ENCODE measurements at regions not wholly inside any gene's neighbourhood (a gene's known extent, or its start where the extent isn't known, plus 50 kb on each side); places are given as distances from the start of the nearest gene placed in this dataset.

GRCh38 chr3:187975561-187976364, 178.2 kb upstream of the LPP start:
- no peak for DNase-seq (ENCODE audit: low spot score)

- no peak for DNase-seq (ENCODE audit: low spot score)
These were observed 177.5 kb upstream of the LPP start for GRCh38 chr3:187976365-187976900.

GRCh38 chr3:187977659-187978058, 176.3 kb upstream of the LPP start:
- no peak for DNase-seq (ENCODE audit: low spot score)

GRCh38 chr3:187978433-187979011, 175.4 kb upstream of the LPP start:
- DNase-seq (ENCODE audit: low spot score), result no peak

- no peak for DNase-seq (ENCODE audit: low spot score)
These were observed 174.4 kb upstream of the LPP start for GRCh38 chr3:187979564-187979963.

- no peak for DNase-seq (ENCODE audit: low spot score)
These were observed 173.1 kb upstream of the LPP start for GRCh38 chr3:187980861-187981260.

- DNase-seq (ENCODE audit: low spot score), result no peak
These were observed 171.8 kb upstream of the LPP start for GRCh38 chr3:187982142-187982541.

- DNase-seq (ENCODE audit: low spot score), result no peak
These were observed 170.4 kb upstream of the LPP start for GRCh38 chr3:187983484-187984124.

- no peak for DNase-seq (ENCODE audit: low spot score)
These were observed 168.3 kb upstream of the LPP start for GRCh38 chr3:187985647-187986046.

- no peak for DNase-seq (ENCODE audit: low spot score)
These were observed 167.4 kb upstream of the LPP start for GRCh38 chr3:187986514-187986934.

GRCh38 chr3:187987187-187987586, 166.8 kb upstream of the LPP start:
- no peak for DNase-seq (ENCODE audit: low spot score)

GRCh38 chr3:187987924-187988323, 166.0 kb upstream of the LPP start:
- no peak for DNase-seq (ENCODE audit: low spot score)

GRCh38 chr3:187989575-187990153, 164.3 kb upstream of the LPP start:
- DNase-seq (ENCODE audit: low spot score), result no peak

GRCh38 chr3:187992609-187993008, 161.3 kb upstream of the LPP start:
- no peak for DNase-seq (ENCODE audit: low spot score)

GRCh38 chr3:187994221-187995042, 159.5 kb upstream of the LPP start:
- DNase-seq (ENCODE audit: low spot score), result no peak

GRCh38 chr3:187995043-187995400, 158.9 kb upstream of the LPP start:
- no peak for DNase-seq (ENCODE audit: low spot score)

- DNase-seq (ENCODE audit: low spot score), result no peak
These were observed 158.3 kb upstream of the LPP start for GRCh38 chr3:187995667-187996066.

GRCh38 chr3:187996609-187997008, 157.3 kb upstream of the LPP start:
- DNase-seq (ENCODE audit: low spot score), result no peak

- DNase-seq (ENCODE audit: low spot score), result no peak
These were observed 156.5 kb upstream of the LPP start for GRCh38 chr3:187997490-187997889.

- DNase-seq (ENCODE audit: low spot score), result no peak
These were observed 155.9 kb upstream of the LPP start for GRCh38 chr3:187997946-187998561.

- DNase-seq (ENCODE audit: low spot score), result no peak
These were observed 155.3 kb upstream of the LPP start for GRCh38 chr3:187998611-187999010.
